HepG2 (cell line): ENCODE measurements at regions not wholly inside any gene's neighbourhood (a gene's known extent, or its start where the extent isn't known, plus 50 kb on each side); places are given as distances from the start of the nearest gene placed in this dataset.

Experiments
- ATAC-seq: fragments of 200-7000 bp; cut with Tn5 transposase; 3 replicates; pipeline ENCODE4 v1.9.1; 2020; ENCODE audit warnings: mild to moderate bottlenecking, moderate library complexity
- BruUV-seq: library from RNA; stranded (reverse); fragments of 400-500 nt; replicated peaks from 2 replicates; lab custom pipeline; 2021; lab: Mats Ljungman, UMichigan
- CTCF ChIA-PET: fragments of 300-600 bp; formaldehyde crosslinking; extraction: SDS; loops from one replicate; lab custom pipeline; 2021; ENCODE audit warnings: low total read pairs, inconsistent platforms, low intra/inter-chr PET ratio; lab: Yijun Ruan, JAX
- POLR2A ChIA-PET: fragments of 350-600 bp; sonication (Branson Sonifier 250); formaldehyde crosslinking; loops from one replicate; lab custom pipeline; 2020; ENCODE audit warnings: antibody characterized with exemption, inconsistent platforms; lab: Yijun Ruan, JAX
- DNase-seq: peaks from one replicate; pipeline ENCODE4 v3.0.0-alpha.2; 2015; ENCODE audit warnings: low spot score
- FAIRE-seq: peaks from 3 replicates; lab custom pipeline; 2011; peaks lifted over from hg19 to GRCh38; lab: Jason Lieb, UNC
- H2AFZ ChIP-seq: one replicate; pipeline ENCODE4 v1.6.1; 2011; ENCODE audit warnings: low read length, inconsistent platforms
- H3K27ac ChIP-seq: fragments of 300-600 bp; 3 replicates; pipeline ENCODE4 v1.8.0; 2011; ENCODE audit warnings: mixed run types, mild to moderate bottlenecking, mixed read lengths, low read length, inconsistent platforms; ENCODE audit not compliant: insufficient read depth; ENCODE audit errors: extremely low read length
- H3K27me3 ChIP-seq, 2 experiments: fragments of 200-600 bp in 1 of 2; 2 replicates in 1 of 2; 3 replicates in 1 of 2; pipeline versions ENCODE4 v1.6.0 to v1.8.0; 2011; ENCODE audit warnings: low read length in 2 of 2, mild to moderate bottlenecking in 2 of 2, moderate library complexity in 2 of 2, inconsistent platforms in 1 of 2; ENCODE audit not compliant: insufficient read depth in 2 of 2, control insufficient read depth in 1 of 2
- H3K36me3 ChIP-seq, 2 experiments: fragments of 200-600 bp in 1 of 2; replicated peaks in 1 of 2; 2 replicates in 1 of 2; 3 replicates in 1 of 2; pipeline versions ENCODE4 v1.5.1 to v1.8.0; 2011; ENCODE audit warnings: low read length in 2 of 2, inconsistent platforms in 1 of 2; ENCODE audit not compliant: insufficient read depth in 2 of 2, control insufficient read depth in 1 of 2
- H3K4me1 ChIP-seq: 2 replicates; pipeline ENCODE4 v1.5.1; 2012; ENCODE audit warnings: low read length, inconsistent platforms; ENCODE audit not compliant: insufficient read depth
- H3K4me2 ChIP-seq: 2 replicates; pipeline ENCODE4 v1.6.0; 2011; ENCODE audit warnings: low read depth, low read length, inconsistent platforms
- H3K4me3 ChIP-seq, 3 experiments: fragments of 200-600 bp in 1 of 3; sonication (generic), shearing (Covaris generic) in 1 of 3; replicated peaks in 1 of 3; 2 replicates each; pipeline ENCODE4 v1.5.1; 2011 to 2016; ENCODE audit warnings: low read length in 3 of 3, inconsistent platforms in 2 of 3, low read depth in 2 of 3, mild to moderate bottlenecking in 2 of 3, control low read depth in 1 of 3, mixed read lengths in 1 of 3; ENCODE audit not compliant: insufficient read depth in 1 of 3
- H3K79me2 ChIP-seq: one replicate; pipeline ENCODE4 v1.6.1; 2011; ENCODE audit warnings: low read length, inconsistent platforms; ENCODE audit not compliant: insufficient read depth
- H3K9ac ChIP-seq: 2 replicates; pipeline ENCODE4 v1.6.0; 2011; ENCODE audit warnings: mild to moderate bottlenecking, low read depth, low read length, inconsistent platforms; ENCODE audit not compliant: insufficient read depth
- H3K9me3 ChIP-seq: 2 replicates; pipeline ENCODE4 v1.5.1; 2012; ENCODE audit warnings: mild to moderate bottlenecking, low read length
- H4K20me1 ChIP-seq: 2 replicates; pipeline ENCODE4 v1.6.0; 2011; ENCODE audit warnings: inconsistent platforms, mild to moderate bottlenecking, low read length, moderate library complexity; ENCODE audit not compliant: insufficient read depth
- ATF7 ChIP-seq, 2 experiments: fragments of 450-650 bp in 1 of 2; sonication (generic) in 1 of 2; formaldehyde crosslinking in 1 of 2; IDR thresholded peaks; 2 replicates each; pipeline versions ENCODE4 v1.4.0 to v1.6.1; 2016 to 2020; ENCODE audit warnings: antibody characterized with exemption in 1 of 2, mild to moderate bottlenecking in 1 of 2, missing genetic modification reagents in 1 of 2
- CENPX ChIP-seq: sonication (generic); formaldehyde crosslinking; IDR thresholded peaks from 2 replicates; pipeline ENCODE4 v1.9.0; 2021; ENCODE audit warnings: mild to moderate bottlenecking, missing genetic modification reagents, moderate library complexity
- EED ChIP-seq: sonication (generic); formaldehyde crosslinking; IDR thresholded peaks from 2 replicates; pipeline ENCODE4 v1.5.0; 2020; ENCODE audit warnings: mild to moderate bottlenecking, missing genetic modification reagents
- ETV5 ChIP-seq: IDR thresholded peaks from 2 replicates; pipeline ENCODE4 v1.6.1; 2018; ENCODE audit warnings: missing biosample characterization, missing genetic modification reagents, inconsistent platforms, borderline replicate concordance
- FOSL2 ChIP-seq: sonication (generic); formaldehyde crosslinking; IDR thresholded peaks from 2 replicates; pipeline ENCODE4 v1.4.0; 2020; ENCODE audit warnings: missing genetic modification reagents
- MBD4 ChIP-seq: IDR thresholded peaks from 2 replicates; pipeline ENCODE4 v1.6.1; 2012; ENCODE audit warnings: low read length, inconsistent platforms, borderline replicate concordance
- RBM22 ChIP-seq: fragments of 200-400 bp; formaldehyde crosslinking; optimal IDR thresholded peaks from 2 replicates; pipeline ENCODE3; 2017; ENCODE audit warnings: mild to moderate bottlenecking, low read length, moderate library complexity
- RELA ChIP-seq: sonication (generic); formaldehyde crosslinking; IDR thresholded peaks from 2 replicates; pipeline ENCODE4 v1.4.0; 2020; ENCODE audit warnings: missing genetic modification reagents
- RFXANK ChIP-seq: IDR thresholded peaks from 2 replicates; pipeline ENCODE4 v1.6.1; 2016
- SMARCE1 ChIP-seq: fragments of 450-650 bp; IDR thresholded peaks from 2 replicates; pipeline ENCODE4 v1.6.1; 2017; ENCODE audit warnings: borderline replicate concordance
- TMF1 ChIP-seq: sonication (generic); formaldehyde crosslinking; IDR thresholded peaks from 2 replicates; pipeline ENCODE4 v1.8.1; 2022; ENCODE audit warnings: low read depth, missing genetic modification reagents
- ZBTB21 ChIP-seq: sonication (generic); formaldehyde crosslinking; IDR thresholded peaks from 2 replicates; pipeline ENCODE4 v1.4.0; 2020; ENCODE audit warnings: missing genetic modification reagents
- ZBTB46 ChIP-seq: sonication (generic); formaldehyde crosslinking; IDR thresholded peaks from 2 replicates; pipeline ENCODE4 v1.4.0; 2020; ENCODE audit warnings: mild to moderate bottlenecking, missing genetic modification reagents, borderline replicate concordance
- ZNF17 ChIP-seq: sonication (generic); formaldehyde crosslinking; IDR thresholded peaks from 2 replicates; pipeline ENCODE4 v1.5.0; 2020; ENCODE audit warnings: mild to moderate bottlenecking, missing genetic modification reagents
- ZNF331 ChIP-seq: sonication (generic); formaldehyde crosslinking; IDR thresholded peaks from 2 replicates; pipeline ENCODE4 v1.4.0; 2020; ENCODE audit warnings: missing genetic modification reagents
- ZNF556 ChIP-seq: sonication (generic); formaldehyde crosslinking; IDR thresholded peaks from 2 replicates; pipeline ENCODE4 v1.4.0; 2020; ENCODE audit warnings: mild to moderate bottlenecking, missing genetic modification reagents, borderline replicate concordance
- ZNF589 ChIP-seq: sonication (generic); formaldehyde crosslinking; conservative IDR thresholded peaks from 2 replicates; pipeline ENCODE4 v1.8.0; 2022; ENCODE audit warnings: mild to moderate bottlenecking, moderate library complexity, missing genetic modification reagents
- WGBS: methylation state at CpG from one replicate; pipeline ENCODE4 v1.1.6; 2017; ENCODE audit warnings: low lambda C conversion rate; 5-methylcytosine and 5-hydroxymethylcytosine counted together
- in situ Hi-C: cut with HindIII; loops from 2 replicates; pipeline ENCODE4 v1.10.0; 2017; ENCODE audit warnings: low pct_unique_long_range_greater_than_20kb; ENCODE audit not compliant: extremely low pct_ligation_motif_present
- intact Hi-C: fragments of 100-400 bp; cut with micrococcal nuclease; formaldehyde crosslinking; loops from one replicate; pipeline ENCODE4 v1.10.0; 2022; ENCODE audit not compliant: unreplicated experiment
- TF ChIP-seq, protein P1 (sequence below): sonication (generic); formaldehyde crosslinking; IDR thresholded peaks from 2 replicates; pipeline ENCODE4 v1.4.0; 2020; ENCODE audit warnings: mild to moderate bottlenecking, missing genetic modification reagents

DNA sequence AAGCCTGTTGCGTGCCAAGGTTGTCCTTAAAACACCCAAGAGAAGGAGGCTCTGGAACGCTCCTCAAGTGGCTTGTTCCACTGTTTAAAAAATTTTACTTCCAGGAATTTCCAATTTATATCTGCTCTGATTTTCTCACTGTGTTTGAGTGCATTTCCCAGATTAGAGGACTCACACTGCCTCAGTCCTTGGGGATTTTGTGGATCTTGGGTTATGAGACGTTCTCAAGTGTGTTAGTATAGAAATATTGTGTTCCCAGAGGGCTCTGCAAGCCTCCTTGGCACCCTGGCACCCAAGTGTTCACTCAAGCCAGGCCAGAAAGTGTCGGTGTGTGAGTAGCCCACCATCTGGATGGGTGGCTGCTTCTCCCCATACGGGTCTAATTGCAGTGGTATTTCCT, 192.2 kb downstream of the SNX10 start:
- Histone ChIP-seq H3K9me3 (no peaks in the 10 kb centered on the region), H3K27me3 (peaks cover 3 to 24% of the 10 kb centered on the region in 2 experiments; a peak in 3 of 5 replicates), H2AFZ (no peak overlapping the region), H3K9ac (no peak overlapping the region), H3K27ac (no peak overlapping the region), H3K4me3 (no peak overlapping the region), H4K20me1 (no peaks in the 10 kb centered on the region), H3K79me2 (no peaks in the 10 kb centered on the region), H3K4me2 (no peak overlapping the region), H3K4me1 (no peaks in the 10 kb centered on the region), H3K36me3 (no peaks in the 10 kb centered on the region)
- intact Hi-C loops (no loop called here), in situ Hi-C loops (no loop called here)
- FAIRE-seq: no peak
- WGBS: 7% methylated on average over 5 of the region's 5 CpGs
- DNase-seq: no peak
- ATAC-seq: no peak
- ChIA-PET POLR2A (no interaction called here), CTCF (no interaction called here)
- TF ChIP-seq FOSL2 (no peak), RELA (CRISPR knock-in tag) (no peak), ATF7 (IDR thresholded peaks at IDR 0.05) (no peak), ATF7 (CRISPR knock-in tag; IDR thresholded peaks at IDR 0.05) (no peak), ZBTB21 (CRISPR knock-in tag) (no peak), ZNF331 (CRISPR knock-in tag) (no peak), MBD4 (no peak), ZNF556 (no peak), ZNF589 (CRISPR knock-in tag) (no peak), RBM22 (no peak)
- no TSS peak for BruUV-seq

DNA sequence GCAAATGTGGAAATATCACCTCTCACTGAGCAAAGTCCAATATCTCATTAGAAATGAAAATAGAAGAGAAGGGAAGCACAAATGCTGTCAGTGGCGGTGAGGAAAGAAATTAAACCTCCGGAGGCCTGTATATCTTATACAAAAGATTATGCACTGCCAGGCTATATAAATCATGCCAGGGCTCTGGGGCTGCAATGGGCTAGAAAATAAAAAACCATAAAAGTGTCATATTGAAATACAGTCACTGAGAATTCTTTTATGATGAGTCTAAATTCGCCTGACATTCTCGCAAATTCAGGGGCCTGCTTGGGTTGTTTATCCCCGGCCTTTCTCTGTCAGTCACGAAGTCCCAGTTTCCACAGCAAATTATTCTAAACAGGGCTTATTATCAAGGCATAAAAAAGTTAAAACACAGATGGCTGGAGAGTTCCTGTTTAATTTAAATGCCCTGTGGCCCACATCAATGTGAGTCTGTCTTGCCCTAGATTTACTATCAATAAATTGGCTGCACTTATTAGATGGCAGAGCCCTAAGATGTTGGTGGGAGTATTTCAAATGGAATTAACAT, 193.8 kb downstream of the SNX10 start:
- H3K4me1 ChIP-seq: no peaks in the 10 kb centered on the region
- H3K9me3 ChIP-seq: no peaks in the 10 kb centered on the region
- DNase-seq (no peak), ATAC-seq (no peak), FAIRE-seq (no peak)
- in situ Hi-C loops (no loop called here), intact Hi-C loops (no loop called here)
- 36% methylated on average over 6 of the region's 6 CpGs for WGBS
- H3K9ac ChIP-seq: no peak overlapping the region
- no peak overlapping the region for H3K4me3 ChIP-seq
- no peak overlapping the region for H3K4me2 ChIP-seq
- ChIA-PET POLR2A (no interaction called here), CTCF (no interaction called here)
- no peak overlapping the region for H2AFZ ChIP-seq
- no peaks in the 10 kb centered on the region for H3K36me3 ChIP-seq
- no peak overlapping the region for H3K27ac ChIP-seq
- H3K79me2 ChIP-seq: no peaks in the 10 kb centered on the region
- no peaks in the 10 kb centered on the region for H4K20me1 ChIP-seq
- no TSS peak for BruUV-seq
- H3K27me3 ChIP-seq: peaks cover 1 to 22% of the 10 kb centered on the region in 2 experiments; a peak in 3 of 5 replicates
- TF ChIP-seq, protein P1, sequence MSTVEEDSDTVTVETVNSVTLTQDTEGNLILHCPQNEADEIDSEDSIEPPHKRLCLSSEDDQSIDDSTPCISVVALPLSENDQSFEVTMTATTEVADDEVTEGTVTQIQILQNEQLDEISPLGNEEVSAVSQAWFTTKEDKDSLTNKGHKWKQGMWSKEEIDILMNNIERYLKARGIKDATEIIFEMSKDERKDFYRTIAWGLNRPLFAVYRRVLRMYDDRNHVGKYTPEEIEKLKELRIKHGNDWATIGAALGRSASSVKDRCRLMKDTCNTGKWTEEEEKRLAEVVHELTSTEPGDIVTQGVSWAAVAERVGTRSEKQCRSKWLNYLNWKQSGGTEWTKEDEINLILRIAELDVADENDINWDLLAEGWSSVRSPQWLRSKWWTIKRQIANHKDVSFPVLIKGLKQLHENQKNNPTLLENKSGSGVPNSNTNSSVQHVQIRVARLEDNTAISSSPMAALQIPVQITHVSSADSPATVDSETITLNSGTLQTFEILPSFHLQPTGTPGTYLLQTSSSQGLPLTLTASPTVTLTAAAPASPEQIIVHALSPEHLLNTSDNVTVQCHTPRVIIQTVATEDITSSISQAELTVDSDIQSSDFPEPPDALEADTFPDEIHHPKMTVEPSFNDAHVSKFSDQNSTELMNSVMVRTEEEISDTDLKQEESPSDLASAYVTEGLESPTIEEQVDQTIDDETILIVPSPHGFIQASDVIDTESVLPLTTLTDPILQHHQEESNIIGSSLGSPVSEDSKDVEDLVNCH (CRISPR knock-in tag): no peak
- TF ChIP-seq ETV5 (CRISPR knock-in tag): no peak
- no peak for TF ChIP-seq ZNF17 (CRISPR knock-in tag)
- TF ChIP-seq TMF1: no peak
- no peak for TF ChIP-seq CENPX
- TF ChIP-seq ZBTB46 (CRISPR knock-in tag): no peak
- TF ChIP-seq RFXANK (CRISPR knock-in tag): no peak
- TF ChIP-seq SMARCE1: no peak
- TF ChIP-seq EED: no peak
